WTC11 (cell line): ENCODE measurements at regions not wholly inside any gene's neighbourhood (a gene's known extent, or its start where the extent isn't known, plus 50 kb on each side); places are given as distances from the start of the nearest gene placed in this dataset.

ENCODE experiments used
- ATAC-seq: fragments of 200-7000 bp; cut with Tn5 transposase; 2 replicates; pipeline ENCODE4 v1.10.0; 2021; ENCODE audit warnings: mild to moderate bottlenecking, moderate library complexity
- CTCF ChIA-PET: fragments of 300-600 bp; sonication (Branson Sonifier 250); formaldehyde crosslinking; loops from one replicate; lab custom pipeline; 2021; ENCODE audit warnings: antibody characterized with exemption; lab: Charles Lee
- POLR2A ChIA-PET: fragments of 350-600 bp; sonication (Branson Sonifier 250); formaldehyde crosslinking; loops from one replicate; lab custom pipeline; 2021; ENCODE audit warnings: antibody characterized with exemption; lab: Charles Lee
- DNase-seq: peaks from one replicate; pipeline ENCODE4 v3.0.0; 2021; ENCODE audit warnings: low spot score
- H3K27ac Mint-ChIP-seq: 2 replicates; pipeline ENCODE4 v1.8.0; 2021; ENCODE audit warnings: mixed read lengths
- H3K27me3 Mint-ChIP-seq: 2 replicates; pipeline ENCODE4 v1.8.0; 2021; ENCODE audit warnings: low read depth, mild to moderate bottlenecking, moderate library complexity, mixed read lengths
- H3K36me3 Mint-ChIP-seq: 2 replicates; pipeline ENCODE4 v1.8.0; 2021; ENCODE audit warnings: mixed read lengths
- H3K4me1 Mint-ChIP-seq: 2 replicates; pipeline ENCODE4 v1.8.0; 2022; ENCODE audit warnings: mixed read lengths
- H3K4me3 Mint-ChIP-seq: 2 replicates; pipeline ENCODE4 v1.8.0; 2021; ENCODE audit warnings: mild to moderate bottlenecking, moderate library complexity, mixed read lengths
- H3K9me3 Mint-ChIP-seq: 2 replicates; pipeline ENCODE4 v1.8.0; 2021; ENCODE audit warnings: mixed read lengths
- CREB1 ChIP-seq: sonication (generic); formaldehyde crosslinking; IDR thresholded peaks from 2 replicates; pipeline ENCODE4 v1.8.0; 2023; ENCODE audit warnings: mild to moderate bottlenecking, missing genetic modification reagents
- FOXK1 ChIP-seq: sonication (generic); formaldehyde crosslinking; IDR thresholded peaks from 2 replicates; pipeline ENCODE4 v1.8.0; 2022; ENCODE audit warnings: mild to moderate bottlenecking, moderate library complexity, missing genetic modification reagents
- GRHL2 ChIP-seq: fragments of 250-450 bp; sonication (Bioruptor Pico); IDR thresholded peaks from 2 replicates; pipeline ENCODE4 v1.8.0; 2022; ENCODE audit warnings: mild to moderate bottlenecking, moderate library complexity; ENCODE audit not compliant: insufficient replicate concordance, severe bottlenecking
- JAZF1 ChIP-seq: fragments of 250-450 bp; sonication (Bioruptor Pico); IDR thresholded peaks from 2 replicates; pipeline ENCODE4 v1.9.0; 2021; ENCODE audit warnings: moderate library complexity, mild to moderate bottlenecking, inconsistent platforms
- NFATC4 ChIP-seq: fragments of 250-450 bp; sonication (Bioruptor Pico); IDR thresholded peaks from 2 replicates; pipeline ENCODE4 v1.9.0; 2021; ENCODE audit warnings: mild to moderate bottlenecking
- NFE2L1 ChIP-seq: sonication (generic); formaldehyde crosslinking; IDR thresholded peaks from 2 replicates; pipeline ENCODE4 v1.8.1; 2023; ENCODE audit warnings: missing genetic modification reagents
- NFYB ChIP-seq: sonication (generic); formaldehyde crosslinking; conservative IDR thresholded peaks from 2 replicates; pipeline ENCODE4 v1.8.0; 2022; ENCODE audit warnings: low read depth, missing genetic modification reagents
- NR1H2 ChIP-seq: sonication (generic); formaldehyde crosslinking; IDR thresholded peaks from 2 replicates; pipeline ENCODE4 v1.9.0; 2021; ENCODE audit warnings: mild to moderate bottlenecking, moderate library complexity, missing genetic modification reagents
- NR2C2 ChIP-seq: sonication (generic); formaldehyde crosslinking; IDR thresholded peaks from 2 replicates; pipeline ENCODE4 v1.8.0; 2022; ENCODE audit warnings: mild to moderate bottlenecking, missing genetic modification reagents
- RELA ChIP-seq: sonication (generic); formaldehyde crosslinking; IDR thresholded peaks from 2 replicates; pipeline ENCODE4 v1.8.1; 2022; ENCODE audit warnings: missing genetic modification reagents, mild to moderate bottlenecking, borderline replicate concordance
- SMAD3 ChIP-seq: sonication (generic); formaldehyde crosslinking; IDR thresholded peaks from 2 replicates; pipeline ENCODE4 v1.8.0; 2022; ENCODE audit warnings: missing genetic modification reagents, mild to moderate bottlenecking, borderline replicate concordance
- SP1 ChIP-seq: sonication (generic); formaldehyde crosslinking; conservative IDR thresholded peaks from 2 replicates; pipeline ENCODE4 v1.8.1; 2022; ENCODE audit warnings: missing genetic modification reagents
- TP53 ChIP-seq: sonication (generic); formaldehyde crosslinking; IDR thresholded peaks from 2 replicates; pipeline ENCODE4 v1.8.1; 2023; ENCODE audit warnings: mild to moderate bottlenecking, missing genetic modification reagents
- ZBTB21 ChIP-seq: sonication (generic); formaldehyde crosslinking; IDR thresholded peaks from 2 replicates; pipeline ENCODE4 v1.8.1; 2023; ENCODE audit warnings: mild to moderate bottlenecking, missing genetic modification reagents, borderline replicate concordance
- TF ChIP-seq, protein P1 (sequence below): sonication (generic); formaldehyde crosslinking; IDR thresholded peaks from 2 replicates; pipeline ENCODE4 v1.8.0; 2022; ENCODE audit warnings: missing genetic modification reagents
- TF ChIP-seq, protein P2 (sequence below): sonication (generic); formaldehyde crosslinking; IDR thresholded peaks from 2 replicates; pipeline ENCODE4 v1.8.1; 2022; ENCODE audit warnings: mild to moderate bottlenecking, moderate library complexity, missing genetic modification reagents
- TF ChIP-seq, protein P3 (sequence below): sonication (generic); formaldehyde crosslinking; IDR thresholded peaks from 2 replicates; pipeline ENCODE4 v1.8.1; 2023; ENCODE audit warnings: mild to moderate bottlenecking, missing genetic modification reagents
- TF ChIP-seq, protein P4 (sequence below): sonication (generic); formaldehyde crosslinking; IDR thresholded peaks from 2 replicates; pipeline ENCODE4 v1.8.0; 2022; ENCODE audit warnings: mild to moderate bottlenecking, missing genetic modification reagents
- TF ChIP-seq, protein P5 (sequence below): sonication (generic); formaldehyde crosslinking; IDR thresholded peaks from 2 replicates; pipeline ENCODE4 v1.8.1; 2022; ENCODE audit warnings: missing genetic modification reagents, borderline replicate concordance
- TF ChIP-seq, protein P6 (sequence below): fragments of 250-450 bp; sonication (Bioruptor Pico); IDR thresholded peaks from 2 replicates; pipeline ENCODE4 v2.1.2; 2022; ENCODE audit warnings: mild to moderate bottlenecking, moderate library complexity
- TF ChIP-seq, protein P7 (sequence below): fragments of 250-450 bp; sonication (Bioruptor Pico); IDR thresholded peaks from 2 replicates; pipeline ENCODE4 v1.9.0; 2021; ENCODE audit warnings: mild to moderate bottlenecking, borderline replicate concordance

DNA sequence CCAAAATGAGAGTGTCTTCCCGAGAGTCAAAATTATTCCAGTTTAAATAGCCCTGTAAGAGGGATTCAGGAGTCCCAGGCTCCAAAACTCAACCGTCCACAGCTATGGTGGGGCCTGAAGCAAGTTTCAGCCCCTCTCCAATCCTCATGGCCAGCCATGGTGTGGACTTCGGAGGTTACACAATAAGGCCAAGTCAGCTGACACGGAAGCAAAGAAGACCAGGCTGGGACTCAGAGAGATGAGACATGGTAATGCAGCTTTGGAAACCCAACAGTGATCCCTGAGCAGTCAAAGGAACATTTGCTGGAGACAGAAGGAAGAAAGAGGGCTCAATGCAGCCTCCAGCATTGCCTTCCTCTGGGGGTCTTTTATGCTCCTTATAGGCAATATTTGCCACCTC is 324.6 kb upstream of the TLE3 start:
- TF ChIP-seq SP1, result no peak
- TF ChIP-seq NFATC4 (CRISPR knock-in tag), result no peak
- TF ChIP-seq, protein P1, sequence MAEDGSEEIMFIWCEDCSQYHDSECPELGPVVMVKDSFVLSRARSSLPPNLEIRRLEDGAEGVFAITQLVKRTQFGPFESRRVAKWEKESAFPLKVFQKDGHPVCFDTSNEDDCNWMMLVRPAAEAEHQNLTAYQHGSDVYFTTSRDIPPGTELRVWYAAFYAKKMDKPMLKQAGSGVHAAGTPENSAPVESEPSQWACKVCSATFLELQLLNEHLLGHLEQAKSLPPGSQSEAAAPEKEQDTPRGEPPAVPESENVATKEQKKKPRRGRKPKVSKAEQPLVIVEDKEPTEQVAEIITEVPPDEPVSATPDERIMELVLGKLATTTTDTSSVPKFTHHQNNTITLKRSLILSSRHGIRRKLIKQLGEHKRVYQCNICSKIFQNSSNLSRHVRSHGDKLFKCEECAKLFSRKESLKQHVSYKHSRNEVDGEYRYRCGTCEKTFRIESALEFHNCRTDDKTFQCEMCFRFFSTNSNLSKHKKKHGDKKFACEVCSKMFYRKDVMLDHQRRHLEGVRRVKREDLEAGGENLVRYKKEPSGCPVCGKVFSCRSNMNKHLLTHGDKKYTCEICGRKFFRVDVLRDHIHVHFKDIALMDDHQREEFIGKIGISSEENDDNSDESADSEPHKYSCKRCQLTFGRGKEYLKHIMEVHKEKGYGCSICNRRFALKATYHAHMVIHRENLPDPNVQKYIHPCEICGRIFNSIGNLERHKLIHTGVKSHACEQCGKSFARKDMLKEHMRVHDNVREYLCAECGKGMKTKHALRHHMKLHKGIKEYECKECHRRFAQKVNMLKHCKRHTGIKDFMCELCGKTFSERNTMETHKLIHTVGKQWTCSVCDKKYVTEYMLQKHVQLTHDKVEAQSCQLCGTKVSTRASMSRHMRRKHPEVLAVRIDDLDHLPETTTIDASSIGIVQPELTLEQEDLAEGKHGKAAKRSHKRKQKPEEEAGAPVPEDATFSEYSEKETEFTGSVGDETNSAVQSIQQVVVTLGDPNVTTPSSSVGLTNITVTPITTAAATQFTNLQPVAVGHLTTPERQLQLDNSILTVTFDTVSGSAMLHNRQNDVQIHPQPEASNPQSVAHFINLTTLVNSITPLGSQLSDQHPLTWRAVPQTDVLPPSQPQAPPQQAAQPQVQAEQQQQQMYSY (CRISPR knock-in tag), result no peak
- no peak for TF ChIP-seq JAZF1 (CRISPR knock-in tag)
- TF ChIP-seq ZBTB21 (CRISPR knock-in tag), result no peak
- no peak for TF ChIP-seq RELA (CRISPR knock-in tag)
- TF ChIP-seq NR1H2 (CRISPR knock-in tag), result no peak
- TF ChIP-seq, protein P2, sequence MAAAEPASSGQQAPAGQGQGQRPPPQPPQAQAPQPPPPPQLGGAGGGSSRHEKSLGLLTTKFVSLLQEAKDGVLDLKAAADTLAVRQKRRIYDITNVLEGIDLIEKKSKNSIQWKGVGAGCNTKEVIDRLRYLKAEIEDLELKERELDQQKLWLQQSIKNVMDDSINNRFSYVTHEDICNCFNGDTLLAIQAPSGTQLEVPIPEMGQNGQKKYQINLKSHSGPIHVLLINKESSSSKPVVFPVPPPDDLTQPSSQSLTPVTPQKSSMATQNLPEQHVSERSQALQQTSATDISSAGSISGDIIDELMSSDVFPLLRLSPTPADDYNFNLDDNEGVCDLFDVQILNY (CRISPR knock-in tag), result no peak
- no peak for TF ChIP-seq TP53 (CRISPR knock-in tag)
- TF ChIP-seq FOXK1 (CRISPR knock-in tag), result no peak
- TF ChIP-seq, protein P3, sequence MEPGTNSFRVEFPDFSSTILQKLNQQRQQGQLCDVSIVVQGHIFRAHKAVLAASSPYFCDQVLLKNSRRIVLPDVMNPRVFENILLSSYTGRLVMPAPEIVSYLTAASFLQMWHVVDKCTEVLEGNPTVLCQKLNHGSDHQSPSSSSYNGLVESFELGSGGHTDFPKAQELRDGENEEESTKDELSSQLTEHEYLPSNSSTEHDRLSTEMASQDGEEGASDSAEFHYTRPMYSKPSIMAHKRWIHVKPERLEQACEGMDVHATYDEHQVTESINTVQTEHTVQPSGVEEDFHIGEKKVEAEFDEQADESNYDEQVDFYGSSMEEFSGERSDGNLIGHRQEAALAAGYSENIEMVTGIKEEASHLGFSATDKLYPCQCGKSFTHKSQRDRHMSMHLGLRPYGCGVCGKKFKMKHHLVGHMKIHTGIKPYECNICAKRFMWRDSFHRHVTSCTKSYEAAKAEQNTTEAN, result no peak
- TF ChIP-seq NR2C2, result no peak
- TF ChIP-seq NFYB, result no peak
- TF ChIP-seq, protein P4, sequence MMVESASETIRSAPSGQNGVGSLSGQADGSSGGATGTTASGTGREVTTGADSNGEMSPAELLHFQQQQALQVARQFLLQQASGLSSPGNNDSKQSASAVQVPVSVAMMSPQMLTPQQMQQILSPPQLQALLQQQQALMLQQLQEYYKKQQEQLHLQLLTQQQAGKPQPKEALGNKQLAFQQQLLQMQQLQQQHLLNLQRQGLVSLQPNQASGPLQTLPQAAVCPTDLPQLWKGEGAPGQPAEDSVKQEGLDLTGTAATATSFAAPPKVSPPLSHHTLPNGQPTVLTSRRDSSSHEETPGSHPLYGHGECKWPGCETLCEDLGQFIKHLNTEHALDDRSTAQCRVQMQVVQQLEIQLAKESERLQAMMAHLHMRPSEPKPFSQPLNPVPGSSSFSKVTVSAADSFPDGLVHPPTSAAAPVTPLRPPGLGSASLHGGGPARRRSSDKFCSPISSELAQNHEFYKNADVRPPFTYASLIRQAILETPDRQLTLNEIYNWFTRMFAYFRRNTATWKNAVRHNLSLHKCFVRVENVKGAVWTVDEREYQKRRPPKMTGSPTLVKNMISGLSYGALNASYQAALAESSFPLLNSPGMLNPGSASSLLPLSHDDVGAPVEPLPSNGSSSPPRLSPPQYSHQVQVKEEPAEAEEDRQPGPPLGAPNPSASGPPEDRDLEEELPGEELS (CRISPR knock-in tag), result no peak
- TF ChIP-seq, protein P5, sequence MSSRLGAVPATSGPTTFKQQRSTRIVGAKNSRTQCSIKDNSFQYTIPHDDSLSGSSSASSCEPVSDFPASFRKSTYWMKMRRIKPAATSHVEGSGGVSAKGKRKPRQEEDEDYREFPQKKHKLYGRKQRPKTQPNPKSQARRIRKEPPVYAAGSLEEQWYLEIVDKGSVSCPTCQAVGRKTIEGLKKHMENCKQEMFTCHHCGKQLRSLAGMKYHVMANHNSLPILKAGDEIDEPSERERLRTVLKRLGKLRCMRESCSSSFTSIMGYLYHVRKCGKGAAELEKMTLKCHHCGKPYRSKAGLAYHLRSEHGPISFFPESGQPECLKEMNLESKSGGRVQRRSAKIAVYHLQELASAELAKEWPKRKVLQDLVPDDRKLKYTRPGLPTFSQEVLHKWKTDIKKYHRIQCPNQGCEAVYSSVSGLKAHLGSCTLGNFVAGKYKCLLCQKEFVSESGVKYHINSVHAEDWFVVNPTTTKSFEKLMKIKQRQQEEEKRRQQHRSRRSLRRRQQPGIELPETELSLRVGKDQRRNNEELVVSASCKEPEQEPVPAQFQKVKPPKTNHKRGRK (CRISPR knock-in tag), result no peak
- TF ChIP-seq GRHL2 (CRISPR knock-in tag), result no peak
- TF ChIP-seq, all 79 proteins: peak for 0
- CTCF ChIA-PET, result interaction anchor here (1.4 kb wide), 1 partner anchor 37 kb away, joined by 3 read pairs; no protein-coding TSS in a partner anchor
- ATAC-seq, result no peak
- Mint-ChIP-seq H3K36me3 (no peaks in the 10 kb centered on the region), H3K27me3 (no peaks in the 10 kb centered on the region; the same call in 1 of the 2 replicates), H3K9me3 (no peaks in the 10 kb centered on the region), H3K4me3 (no peak overlapping the region), H3K4me1 (peaks cover 11% of the 10 kb centered on the region), H3K27ac (no peak overlapping the region)
- no peak for DNase-seq
- POLR2A ChIA-PET, result no interaction called here

DNA sequence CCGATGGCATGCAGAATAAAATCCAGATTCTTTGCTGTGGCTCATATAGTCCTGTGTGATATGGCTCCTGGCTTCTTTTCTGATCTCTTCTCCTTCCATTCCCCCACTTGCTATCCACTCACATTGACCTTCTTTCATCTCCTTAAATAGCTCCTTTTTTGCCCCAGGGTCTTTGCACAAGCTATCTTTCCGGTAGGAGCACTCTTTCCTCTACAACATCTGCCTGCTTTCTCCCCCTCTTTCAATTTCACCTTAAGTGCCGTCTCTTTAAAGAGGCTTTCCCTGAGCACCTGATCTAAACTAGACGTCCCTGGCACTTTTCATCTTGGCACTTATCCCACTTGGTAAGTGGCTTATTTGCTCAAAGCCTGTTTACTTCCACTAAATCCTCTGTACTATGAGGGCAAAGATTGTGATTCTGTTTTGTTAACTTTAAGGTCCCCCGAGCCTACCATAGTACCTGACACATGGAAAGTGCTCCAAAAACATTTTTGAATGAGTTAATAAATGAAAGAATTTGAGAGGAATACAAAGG is 323.3 kb upstream of the TLE3 start:
- TF ChIP-seq, protein P6, sequence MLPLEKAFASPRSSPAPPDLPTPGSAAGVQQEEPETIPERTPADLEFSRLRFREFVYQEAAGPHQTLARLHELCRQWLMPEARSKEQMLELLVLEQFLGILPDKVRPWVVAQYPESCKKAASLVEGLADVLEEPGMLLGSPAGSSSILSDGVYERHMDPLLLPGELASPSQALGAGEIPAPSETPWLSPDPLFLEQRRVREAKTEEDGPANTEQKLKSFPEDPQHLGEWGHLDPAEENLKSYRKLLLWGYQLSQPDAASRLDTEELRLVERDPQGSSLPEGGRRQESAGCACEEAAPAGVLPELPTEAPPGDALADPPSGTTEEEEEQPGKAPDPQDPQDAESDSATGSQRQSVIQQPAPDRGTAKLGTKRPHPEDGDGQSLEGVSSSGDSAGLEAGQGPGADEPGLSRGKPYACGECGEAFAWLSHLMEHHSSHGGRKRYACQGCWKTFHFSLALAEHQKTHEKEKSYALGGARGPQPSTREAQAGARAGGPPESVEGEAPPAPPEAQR, result no peak
- TF ChIP-seq, protein P7, sequence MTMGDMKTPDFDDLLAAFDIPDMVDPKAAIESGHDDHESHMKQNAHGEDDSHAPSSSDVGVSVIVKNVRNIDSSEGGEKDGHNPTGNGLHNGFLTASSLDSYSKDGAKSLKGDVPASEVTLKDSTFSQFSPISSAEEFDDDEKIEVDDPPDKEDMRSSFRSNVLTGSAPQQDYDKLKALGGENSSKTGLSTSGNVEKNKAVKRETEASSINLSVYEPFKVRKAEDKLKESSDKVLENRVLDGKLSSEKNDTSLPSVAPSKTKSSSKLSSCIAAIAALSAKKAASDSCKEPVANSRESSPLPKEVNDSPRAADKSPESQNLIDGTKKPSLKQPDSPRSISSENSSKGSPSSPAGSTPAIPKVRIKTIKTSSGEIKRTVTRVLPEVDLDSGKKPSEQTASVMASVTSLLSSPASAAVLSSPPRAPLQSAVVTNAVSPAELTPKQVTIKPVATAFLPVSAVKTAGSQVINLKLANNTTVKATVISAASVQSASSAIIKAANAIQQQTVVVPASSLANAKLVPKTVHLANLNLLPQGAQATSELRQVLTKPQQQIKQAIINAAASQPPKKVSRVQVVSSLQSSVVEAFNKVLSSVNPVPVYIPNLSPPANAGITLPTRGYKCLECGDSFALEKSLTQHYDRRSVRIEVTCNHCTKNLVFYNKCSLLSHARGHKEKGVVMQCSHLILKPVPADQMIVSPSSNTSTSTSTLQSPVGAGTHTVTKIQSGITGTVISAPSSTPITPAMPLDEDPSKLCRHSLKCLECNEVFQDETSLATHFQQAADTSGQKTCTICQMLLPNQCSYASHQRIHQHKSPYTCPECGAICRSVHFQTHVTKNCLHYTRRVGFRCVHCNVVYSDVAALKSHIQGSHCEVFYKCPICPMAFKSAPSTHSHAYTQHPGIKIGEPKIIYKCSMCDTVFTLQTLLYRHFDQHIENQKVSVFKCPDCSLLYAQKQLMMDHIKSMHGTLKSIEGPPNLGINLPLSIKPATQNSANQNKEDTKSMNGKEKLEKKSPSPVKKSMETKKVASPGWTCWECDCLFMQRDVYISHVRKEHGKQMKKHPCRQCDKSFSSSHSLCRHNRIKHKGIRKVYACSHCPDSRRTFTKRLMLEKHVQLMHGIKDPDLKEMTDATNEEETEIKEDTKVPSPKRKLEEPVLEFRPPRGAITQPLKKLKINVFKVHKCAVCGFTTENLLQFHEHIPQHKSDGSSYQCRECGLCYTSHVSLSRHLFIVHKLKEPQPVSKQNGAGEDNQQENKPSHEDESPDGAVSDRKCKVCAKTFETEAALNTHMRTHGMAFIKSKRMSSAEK (CRISPR knock-in tag), result no peak
- TF ChIP-seq CREB1 (CRISPR knock-in tag) (no peak), SMAD3 (CRISPR knock-in tag) (no peak), NFE2L1 (CRISPR knock-in tag) (no peak)
- Mint-ChIP-seq H3K27me3 (no peaks in the 10 kb centered on the region; the same call in none of the 2 replicates), H3K27ac (no peak overlapping the region), H3K4me3 (no peak overlapping the region), H3K9me3 (peaks cover 4% of the 10 kb centered on the region), H3K36me3 (no peaks in the 10 kb centered on the region), H3K4me1 (peaks cover 11% of the 10 kb centered on the region)
- ChIA-PET CTCF (interaction anchor here (1.0 to 1.7 kb wide), 2 partner anchors 44 to 46 kb away, joined by 3 to 9 read pairs; no protein-coding TSS in a partner anchor), POLR2A (no interaction called here)
- DNase-seq (no peak), ATAC-seq (no peak)
